ENCODE measurements at regions not wholly inside any gene's neighbourhood (a gene's known extent, or its start where the extent isn't known, plus 50 kb on each side); places are given as distances from the start of the nearest gene placed in this dataset.

DNA sequence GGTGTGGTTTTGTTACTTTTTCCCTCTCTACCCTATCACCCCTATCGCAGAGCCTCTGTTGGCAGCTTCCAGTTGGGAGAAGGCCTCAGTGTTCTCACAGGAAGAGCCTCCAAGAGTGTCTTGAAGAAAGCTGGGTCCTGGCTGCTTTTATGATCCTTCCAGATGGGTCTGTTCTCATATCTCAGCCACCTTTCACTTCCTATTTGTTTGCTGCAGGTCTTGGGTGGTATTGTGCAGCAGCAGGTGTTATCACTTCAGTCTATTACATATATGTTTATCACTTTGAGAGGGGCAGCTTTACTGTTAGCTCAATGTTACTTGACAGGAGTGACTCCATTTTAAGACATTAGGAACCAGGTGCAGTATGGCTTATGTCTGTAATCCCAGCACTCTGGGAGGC is 59.2 kb upstream of the GDNF start:
- ChIA-PET CTCF (no interaction called here), POLR2A (no interaction called here)
- no peak for TF ChIP-seq REST (IDR thresholded peaks at IDR 0.05; ENCODE audit: insufficient read depth in 1 of 2, low read depth in 2 of 2, low read length in 1 of 2)
- TF ChIP-seq, protein P1, sequence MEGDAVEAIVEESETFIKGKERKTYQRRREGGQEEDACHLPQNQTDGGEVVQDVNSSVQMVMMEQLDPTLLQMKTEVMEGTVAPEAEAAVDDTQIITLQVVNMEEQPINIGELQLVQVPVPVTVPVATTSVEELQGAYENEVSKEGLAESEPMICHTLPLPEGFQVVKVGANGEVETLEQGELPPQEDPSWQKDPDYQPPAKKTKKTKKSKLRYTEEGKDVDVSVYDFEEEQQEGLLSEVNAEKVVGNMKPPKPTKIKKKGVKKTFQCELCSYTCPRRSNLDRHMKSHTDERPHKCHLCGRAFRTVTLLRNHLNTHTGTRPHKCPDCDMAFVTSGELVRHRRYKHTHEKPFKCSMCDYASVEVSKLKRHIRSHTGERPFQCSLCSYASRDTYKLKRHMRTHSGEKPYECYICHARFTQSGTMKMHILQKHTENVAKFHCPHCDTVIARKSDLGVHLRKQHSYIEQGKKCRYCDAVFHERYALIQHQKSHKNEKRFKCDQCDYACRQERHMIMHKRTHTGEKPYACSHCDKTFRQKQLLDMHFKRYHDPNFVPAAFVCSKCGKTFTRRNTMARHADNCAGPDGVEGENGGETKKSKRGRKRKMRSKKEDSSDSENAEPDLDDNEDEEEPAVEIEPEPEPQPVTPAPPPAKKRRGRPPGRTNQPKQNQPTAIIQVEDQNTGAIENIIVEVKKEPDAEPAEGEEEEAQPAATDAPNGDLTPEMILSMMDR (IDR thresholded peaks at IDR 0.05): no peak
- no peak for TF ChIP-seq TCF7L2 (IDR thresholded peaks at IDR 0.05; ENCODE audit: low read depth, low read length)
- no peak for TF ChIP-seq SIN3A (IDR thresholded peaks at IDR 0.05; ENCODE audit: borderline replicate concordance, insufficient read depth, low read depth, low read length)
- no peak for TF ChIP-seq POLR2AphosphoS5 (IDR thresholded peaks at IDR 0.05; ENCODE audit: low read depth, low read length)
- peaks cover 3% of the 10 kb centered on the region for H3K27me3 ChIP-seq (ENCODE audit: control insufficient read depth, insufficient read depth, low read length)
- H3K9me3 ChIP-seq (ENCODE audit: control insufficient read depth, insufficient read depth, low read depth, low read length): no peaks in the 10 kb centered on the region
- DNase-seq (ENCODE audit: low read depth, low spot score) (no peak), ATAC-seq (no peak)
- H3K27ac ChIP-seq (ENCODE audit: low read length): no peak overlapping the region
- no peak overlapping the region for H3K4me3 ChIP-seq (ENCODE audit: low read depth in 2 of 2, low read length in 2 of 2)
- intact Hi-C loops (cut with micrococcal nuclease; ENCODE audit: unreplicated experiment) (no loop called here), in situ Hi-C loops (cut with HindIII; ENCODE audit: low pct_unique_long_range_greater_than_20kb, low sequenced_read_pairs) (no loop called here)
- H3K4me1 ChIP-seq (ENCODE audit: control insufficient read depth, insufficient read depth, low read length): no peaks in the 10 kb centered on the region
- BruUV-seq (replicated peaks): no TSS peak
- H3K36me3 ChIP-seq (ENCODE audit: control insufficient read depth, insufficient read depth, low read length): no peaks in the 10 kb centered on the region

GRCh38 chr5:37896159-37896558 is 56.3 kb upstream of the GDNF start:
- H3K4me3 ChIP-seq (ENCODE audit: low read depth in 2 of 2, low read length in 2 of 2): no peak overlapping the region
- H3K4me1 ChIP-seq (ENCODE audit: control insufficient read depth, insufficient read depth, low read length): no peaks in the 10 kb centered on the region
- TF ChIP-seq SIN3A (IDR thresholded peaks at IDR 0.05; ENCODE audit: borderline replicate concordance, insufficient read depth, low read depth, low read length): no peak
- TF ChIP-seq POLR2AphosphoS5 (IDR thresholded peaks at IDR 0.05; ENCODE audit: low read depth, low read length): no peak
- TF ChIP-seq REST (IDR thresholded peaks at IDR 0.05; ENCODE audit: insufficient read depth in 1 of 2, low read depth in 2 of 2, low read length in 1 of 2): no peak
- TF ChIP-seq, protein P1 (IDR thresholded peaks at IDR 0.05): no peak
- no peak for TF ChIP-seq TCF7L2 (IDR thresholded peaks at IDR 0.05; ENCODE audit: low read depth, low read length)
- peaks cover 11% of the 10 kb centered on the region for H3K27me3 ChIP-seq (ENCODE audit: control insufficient read depth, insufficient read depth, low read length)
- no peaks in the 10 kb centered on the region for H3K36me3 ChIP-seq (ENCODE audit: control insufficient read depth, insufficient read depth, low read length)
- H3K27ac ChIP-seq (ENCODE audit: low read length): no peak overlapping the region
- ChIA-PET CTCF (no interaction called here), POLR2A (no interaction called here)
- in situ Hi-C loops (cut with HindIII; ENCODE audit: low pct_unique_long_range_greater_than_20kb, low sequenced_read_pairs) (no loop called here), intact Hi-C loops (cut with micrococcal nuclease; ENCODE audit: unreplicated experiment) (no loop called here)
- H3K9me3 ChIP-seq (ENCODE audit: control insufficient read depth, insufficient read depth, low read depth, low read length): no peaks in the 10 kb centered on the region
- ATAC-seq: no peak
- no peak for DNase-seq (ENCODE audit: low read depth, low spot score)
- no TSS peak for BruUV-seq (replicated peaks)
